Fibroblast of mammary gland (primary cell): ENCODE measurements at regions not wholly inside any gene's neighbourhood (a gene's known extent, or its start where the extent isn't known, plus 50 kb on each side); places are given as distances from the start of the nearest gene placed in this dataset.
A peak's percentile ranks its signal among the peaks of the same experiment; 100 is the strongest.

Experiments used
- DNase-seq: peaks from one replicate; pipeline ENCODE4 v3.0.0-alpha.2; 2010; ENCODE audit warnings: low read depth
- H3K4me3 ChIP-seq: 2 replicates; pipeline ENCODE4 v1.5.1; 2011; ENCODE audit warnings: low read depth, mild to moderate bottlenecking, low read length, moderate library complexity; ENCODE audit not compliant: control insufficient read depth
- CTCF ChIP-seq: conservative IDR thresholded peaks from 2 replicates; pipeline ENCODE4 v1.5.1; 2011; ENCODE audit warnings: low read depth, low read length, inconsistent platforms; ENCODE audit not compliant: control insufficient read depth, insufficient read depth

DNA sequence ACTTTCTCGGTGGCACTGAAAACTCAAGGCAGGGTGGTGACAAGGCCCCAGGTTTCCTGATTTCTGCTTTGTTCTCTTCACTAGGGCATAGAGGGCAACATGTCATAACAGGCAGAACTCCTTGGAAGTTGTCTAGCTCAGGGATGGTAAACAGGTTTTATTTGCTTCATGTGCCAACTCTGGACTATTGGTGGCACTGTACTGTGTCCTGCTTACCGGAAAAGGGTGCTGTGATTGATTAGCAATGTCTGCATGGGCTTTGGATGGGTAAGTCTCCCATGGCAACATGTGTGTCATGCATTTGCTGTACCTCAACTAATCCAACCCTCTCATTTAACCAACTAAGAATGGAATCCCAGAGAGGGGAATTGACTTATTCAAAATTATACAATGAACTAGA lies 70.7 kb upstream of the USP24 start:
- peak; percentile 22 for DNase-seq
- H3K4me3 ChIP-seq: no peak overlapping the region
- TF ChIP-seq CTCF: no peak

GRCh38 chr1:55284856-55285255 lies 69.7 kb upstream of the USP24 start:
- H3K4me3 ChIP-seq: no peak overlapping the region
- DNase-seq: peak; percentile 65
- TF ChIP-seq CTCF: peak; percentile 69

- H3K4me3 ChIP-seq: no peak overlapping the region
- DNase-seq: no peak
- no peak for TF ChIP-seq CTCF
Observed at GRCh38 chr1:55282058-55282457, 66.9 kb upstream of the USP24 start.

DNA sequence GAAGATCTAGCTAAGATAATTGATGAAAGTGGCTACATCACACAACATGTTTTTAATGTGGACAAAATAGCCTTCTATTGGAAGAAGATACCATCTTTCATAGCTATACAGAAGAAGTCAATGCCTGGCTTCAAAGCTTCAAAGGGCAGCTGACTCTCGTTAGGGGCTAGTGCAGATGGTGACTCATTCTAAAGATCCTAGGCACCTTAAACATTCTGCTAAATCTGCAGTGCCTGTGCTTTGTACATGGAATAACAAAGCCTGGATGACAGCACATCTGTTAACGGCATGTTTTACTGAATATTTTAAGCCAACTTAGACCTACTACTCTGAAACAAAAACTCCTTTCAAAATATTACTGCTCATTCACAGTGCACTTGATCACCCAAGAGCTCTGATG lies 65.6 kb upstream of the USP24 start:
- peak; percentile 62 for DNase-seq

DNA sequence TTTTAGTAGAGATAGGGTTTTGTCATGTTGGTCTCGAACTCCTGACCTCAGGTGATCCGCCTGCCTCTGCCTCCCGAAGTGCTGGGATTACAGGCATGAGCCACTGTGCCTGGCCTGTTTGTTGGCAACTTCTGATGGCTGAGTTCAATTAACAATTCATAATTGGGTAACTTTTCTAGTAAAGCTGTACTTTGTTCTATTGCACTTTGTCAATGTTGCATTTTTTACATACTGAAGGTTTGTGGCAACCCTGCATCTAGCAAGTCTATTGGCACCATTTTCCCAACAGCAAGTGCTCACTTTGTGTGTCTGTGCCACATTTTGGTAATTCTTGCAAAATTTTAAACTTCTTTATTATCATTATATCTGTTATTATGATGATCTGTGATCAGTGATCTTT lies 64.5 kb upstream of the USP24 start:
- no peak overlapping the region for H3K4me3 ChIP-seq
- no peak for DNase-seq
- TF ChIP-seq CTCF: no peak

More for the DNA sequence above, 65.6 kb upstream of the USP24 start:
- no peak for TF ChIP-seq CTCF
- H3K4me3 ChIP-seq: no peak overlapping the region

DNA sequence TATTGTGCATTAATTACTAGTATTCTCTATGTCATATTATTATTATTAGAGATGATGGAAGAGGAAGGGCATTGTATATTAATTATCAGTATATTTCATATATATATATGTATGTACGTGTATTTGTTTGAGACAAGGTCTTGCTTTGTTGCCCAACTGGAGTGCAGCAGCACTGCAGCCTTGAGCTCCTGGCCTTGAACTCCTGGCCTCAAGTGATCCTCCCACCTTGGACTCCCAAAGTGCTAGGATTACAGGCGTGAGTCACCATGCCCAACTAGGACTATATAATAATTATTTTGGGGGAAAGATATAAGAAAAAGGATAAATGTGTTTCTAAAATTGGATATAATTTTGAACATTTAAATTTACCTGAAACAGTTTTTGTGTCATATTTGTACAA lies 63.2 kb upstream of the USP24 start:
- DNase-seq: no peak
- no peak for TF ChIP-seq CTCF
- H3K4me3 ChIP-seq: no peak overlapping the region
